ENCODE measurements at regions not wholly inside any gene's neighbourhood (a gene's known extent, or its start where the extent isn't known, plus 50 kb on each side); places are given as distances from the start of the nearest gene placed in this dataset.

DNA sequence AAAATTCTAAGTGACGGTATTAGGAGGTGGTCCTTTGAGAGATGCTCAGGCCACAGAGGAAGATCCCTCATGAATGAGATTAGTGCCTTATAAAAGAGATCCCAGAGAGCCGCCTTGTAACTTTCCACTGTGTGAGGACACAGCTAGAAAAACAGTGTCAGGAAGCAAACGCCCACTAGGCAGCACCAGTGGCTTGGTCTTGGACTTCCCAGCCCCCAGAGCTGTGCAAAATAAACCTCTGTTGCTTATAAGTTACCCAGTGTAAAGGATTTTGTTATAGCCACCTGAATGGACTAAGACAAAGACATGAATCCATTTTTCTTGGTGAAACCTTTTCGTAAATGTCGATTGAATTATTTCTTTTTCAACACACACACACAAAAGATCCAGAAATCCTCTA, 141.0 kb downstream of the CBLN1 start:
- Histone ChIP-seq H3K4me3 (ENCODE audit: low read depth, low read length) (no peak overlapping the region), H3K9me3 (ENCODE audit: control insufficient read depth, insufficient read depth, low read length) (peaks cover 15% of the 10 kb centered on the region; the same call in 1 of the 2 replicates), H3K27ac (ENCODE audit: low read depth, low read length) (no peak overlapping the region), H3K27me3 (ENCODE audit: control insufficient read depth, insufficient read depth, low read length) (no peaks in the 10 kb centered on the region)
- ChIA-PET POLR2A (no interaction called here), CTCF (no interaction called here)
- TF ChIP-seq, protein P1, sequence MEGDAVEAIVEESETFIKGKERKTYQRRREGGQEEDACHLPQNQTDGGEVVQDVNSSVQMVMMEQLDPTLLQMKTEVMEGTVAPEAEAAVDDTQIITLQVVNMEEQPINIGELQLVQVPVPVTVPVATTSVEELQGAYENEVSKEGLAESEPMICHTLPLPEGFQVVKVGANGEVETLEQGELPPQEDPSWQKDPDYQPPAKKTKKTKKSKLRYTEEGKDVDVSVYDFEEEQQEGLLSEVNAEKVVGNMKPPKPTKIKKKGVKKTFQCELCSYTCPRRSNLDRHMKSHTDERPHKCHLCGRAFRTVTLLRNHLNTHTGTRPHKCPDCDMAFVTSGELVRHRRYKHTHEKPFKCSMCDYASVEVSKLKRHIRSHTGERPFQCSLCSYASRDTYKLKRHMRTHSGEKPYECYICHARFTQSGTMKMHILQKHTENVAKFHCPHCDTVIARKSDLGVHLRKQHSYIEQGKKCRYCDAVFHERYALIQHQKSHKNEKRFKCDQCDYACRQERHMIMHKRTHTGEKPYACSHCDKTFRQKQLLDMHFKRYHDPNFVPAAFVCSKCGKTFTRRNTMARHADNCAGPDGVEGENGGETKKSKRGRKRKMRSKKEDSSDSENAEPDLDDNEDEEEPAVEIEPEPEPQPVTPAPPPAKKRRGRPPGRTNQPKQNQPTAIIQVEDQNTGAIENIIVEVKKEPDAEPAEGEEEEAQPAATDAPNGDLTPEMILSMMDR (IDR thresholded peaks at IDR 0.05; ENCODE audit: low read depth, low read length) = no peak
- no peak for DNase-seq (ENCODE audit: low read depth, low spot score)

DNA sequence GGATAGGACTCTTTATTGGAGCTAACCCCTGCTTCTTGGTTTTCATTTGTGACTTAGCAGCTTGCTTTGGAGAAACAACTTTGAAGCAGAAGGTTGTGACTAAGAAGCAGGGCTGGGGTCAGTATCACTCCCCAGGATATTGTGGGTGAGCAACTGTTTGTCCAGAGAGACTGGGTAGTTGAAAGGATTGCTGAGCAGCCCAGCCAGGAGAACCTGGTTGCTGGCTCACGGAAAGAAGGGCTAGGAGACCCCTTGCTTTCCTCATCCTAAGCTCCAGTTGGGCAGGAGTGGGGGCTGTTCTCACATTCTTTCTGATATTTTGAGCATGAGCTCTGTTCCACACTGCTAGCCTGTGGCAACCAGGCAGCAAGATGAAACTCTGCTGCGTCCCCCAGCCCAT, 151.2 kb downstream of the CBLN1 start:
- Histone ChIP-seq H3K27me3 (ENCODE audit: control insufficient read depth, insufficient read depth, low read length) (no peaks in the 10 kb centered on the region), H3K4me3 (ENCODE audit: low read depth, low read length) (no peak overlapping the region), H3K9me3 (ENCODE audit: control insufficient read depth, insufficient read depth, low read length) (peaks cover 14% of the 10 kb centered on the region; the same call in 1 of the 2 replicates), H3K27ac (ENCODE audit: low read depth, low read length) (no peak overlapping the region)
- TF ChIP-seq, protein P1 (IDR thresholded peaks at IDR 0.05; ENCODE audit: low read depth, low read length) = no peak
- no peak for DNase-seq (ENCODE audit: low read depth, low spot score)
- CTCF ChIA-PET = no interaction called here
- POLR2A ChIA-PET = no interaction called here

DNA sequence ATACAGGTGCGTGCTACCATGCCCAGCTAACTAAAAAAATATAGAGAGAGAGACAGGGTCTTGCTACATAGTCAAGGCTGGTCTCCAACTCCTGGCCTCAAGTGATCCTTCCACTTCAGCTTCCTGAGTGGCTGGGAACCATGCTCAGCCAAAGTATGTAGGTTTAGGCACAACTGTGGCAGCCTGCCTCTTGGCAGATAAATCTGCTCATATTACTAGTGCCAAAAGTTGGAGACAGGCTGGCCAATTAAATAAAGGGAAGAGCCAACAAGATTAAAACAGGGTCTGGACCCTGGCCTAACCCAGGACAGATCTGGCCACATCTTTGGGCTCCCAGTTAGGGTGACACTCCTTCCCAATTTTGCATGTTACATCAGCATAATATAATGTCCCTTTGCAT, 151.7 kb downstream of the CBLN1 start:
- ChIA-PET POLR2A (interaction anchor here (0.7 kb wide), 1 partner anchor 12 kb away, joined by 6 read pairs; no protein-coding TSS in a partner anchor), CTCF (no interaction called here)
- no peak overlapping the region for H3K27ac ChIP-seq (ENCODE audit: low read depth, low read length)
- H3K27me3 ChIP-seq (ENCODE audit: control insufficient read depth, insufficient read depth, low read length) = no peaks in the 10 kb centered on the region
- DNase-seq (ENCODE audit: low read depth, low spot score) = no peak
- TF ChIP-seq, protein P1 (IDR thresholded peaks at IDR 0.05; ENCODE audit: low read depth, low read length) = no peak
- peaks cover 14% of the 10 kb centered on the region; the same call in 1 of the 2 replicates for H3K9me3 ChIP-seq (ENCODE audit: control insufficient read depth, insufficient read depth, low read length)
- no peak overlapping the region for H3K4me3 ChIP-seq (ENCODE audit: low read depth, low read length)

DNA sequence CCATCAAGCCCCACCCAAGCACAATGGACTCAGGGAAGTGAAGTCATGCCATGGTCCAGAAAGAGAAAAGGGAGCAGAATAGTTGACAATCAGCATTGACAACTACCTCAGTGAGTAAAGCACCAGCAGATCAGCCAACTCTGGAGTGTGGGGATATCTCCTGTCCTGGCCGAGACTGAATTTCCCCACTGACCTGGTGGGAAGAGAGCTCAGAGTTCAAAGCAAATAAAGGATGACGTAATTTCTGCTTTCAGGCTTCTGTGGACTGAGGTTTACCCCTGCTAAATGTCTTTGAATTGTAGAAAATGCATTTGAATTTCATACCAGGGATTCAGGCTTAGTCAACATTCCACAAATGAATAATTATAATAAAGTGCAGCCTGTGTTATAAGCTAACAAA, 152.9 kb downstream of the CBLN1 start:
- Histone ChIP-seq H3K4me3 (ENCODE audit: low read depth, low read length) (no peak overlapping the region), H3K27ac (ENCODE audit: low read depth, low read length) (no peak overlapping the region), H3K9me3 (ENCODE audit: control insufficient read depth, insufficient read depth, low read length) (peaks cover 14% of the 10 kb centered on the region; the same call in 1 of the 2 replicates), H3K27me3 (ENCODE audit: control insufficient read depth, insufficient read depth, low read length) (no peaks in the 10 kb centered on the region)
- TF ChIP-seq, protein P1 (IDR thresholded peaks at IDR 0.05; ENCODE audit: low read depth, low read length) = no peak
- ChIA-PET CTCF (no interaction called here), POLR2A (no interaction called here)
- DNase-seq (ENCODE audit: low read depth, low spot score) = no peak

DNA sequence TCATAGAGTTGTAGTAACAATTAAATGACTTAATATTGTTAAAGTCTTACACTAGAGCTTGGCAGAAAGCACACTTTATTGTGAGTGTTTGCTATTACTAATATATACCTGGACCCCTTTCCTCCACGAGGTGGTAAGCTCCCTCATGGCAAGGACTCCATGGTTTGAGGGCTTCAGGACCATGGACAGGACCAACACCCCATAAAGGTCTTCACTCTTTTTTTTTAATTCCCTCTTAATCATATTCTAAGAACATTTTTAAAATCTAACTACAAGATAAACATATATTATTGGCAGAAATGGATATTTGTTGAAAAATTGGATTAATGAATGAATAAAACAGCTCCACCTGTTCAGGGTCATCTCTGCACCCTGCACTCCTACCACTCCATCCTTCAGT, 154.5 kb downstream of the CBLN1 start:
- TF ChIP-seq, protein P1 (IDR thresholded peaks at IDR 0.05; ENCODE audit: low read depth, low read length) = no peak
- POLR2A ChIA-PET = no interaction called here
- CTCF ChIA-PET = no interaction called here
- H3K27ac ChIP-seq (ENCODE audit: low read depth, low read length) = no peak overlapping the region
- DNase-seq (ENCODE audit: low read depth, low spot score) = no peak
- H3K27me3 ChIP-seq (ENCODE audit: control insufficient read depth, insufficient read depth, low read length) = no peaks in the 10 kb centered on the region
- peaks cover 19% of the 10 kb centered on the region; the same call in 1 of the 2 replicates for H3K9me3 ChIP-seq (ENCODE audit: control insufficient read depth, insufficient read depth, low read length)
- H3K4me3 ChIP-seq (ENCODE audit: low read depth, low read length) = no peak overlapping the region
